ENCODE measurements at regions not wholly inside any gene's neighbourhood (a gene's known extent, or its start where the extent isn't known, plus 50 kb on each side); places are given as distances from the start of the nearest gene placed in this dataset.

DNA sequence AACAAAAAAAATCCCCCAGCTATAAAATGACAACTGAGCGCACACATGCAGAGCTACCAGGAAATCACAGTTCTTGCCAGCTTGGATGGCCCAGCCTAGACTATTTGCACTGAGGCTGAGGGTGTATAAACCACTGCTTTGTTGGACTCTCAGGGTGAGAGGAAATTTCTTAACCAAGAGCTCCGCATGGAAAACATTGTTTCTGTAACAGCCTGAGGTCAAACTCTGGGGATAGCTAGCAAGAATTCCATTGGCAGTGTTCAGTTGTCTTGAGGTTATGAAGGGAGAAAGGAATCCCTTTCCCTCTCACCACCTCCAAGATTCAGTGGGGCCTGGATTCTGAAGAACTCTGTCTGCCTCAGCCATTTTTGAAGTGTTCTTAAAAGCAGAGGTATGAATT is 360.0 kb downstream of the OSTF1 start:
- Histone ChIP-seq H3K4me2 (no peak overlapping the region), H3K27ac (no peak overlapping the region), H3K4me3 (no peak overlapping the region), H3K4me1 (no peaks in the 10 kb centered on the region), H3K9me3 (no peaks in the 10 kb centered on the region)
- ChIA-PET POLR2A (no interaction called here), CTCF (no interaction called here)
- 24% methylated on average over 2 of the region's 2 CpGs for WGBS (ENCODE audit: missing lambda C conversion rate)
- TF ChIP-seq MYC (IDR thresholded peaks at IDR 0.05; ENCODE audit: borderline replicate concordance, low read length) (no peak), JUN (IDR thresholded peaks at IDR 0.05) (no peak), GATA3 (IDR thresholded peaks at IDR 0.05; ENCODE audit: borderline replicate concordance) (no peak), CHD2 (IDR thresholded peaks at IDR 0.05; ENCODE audit: low read length, partially characterized antibody) (no peak), ZFP36 (IDR thresholded peaks at IDR 0.05; ENCODE audit: borderline replicate concordance, partially characterized antibody) (no peak)
- TF ChIP-seq, protein P1, sequence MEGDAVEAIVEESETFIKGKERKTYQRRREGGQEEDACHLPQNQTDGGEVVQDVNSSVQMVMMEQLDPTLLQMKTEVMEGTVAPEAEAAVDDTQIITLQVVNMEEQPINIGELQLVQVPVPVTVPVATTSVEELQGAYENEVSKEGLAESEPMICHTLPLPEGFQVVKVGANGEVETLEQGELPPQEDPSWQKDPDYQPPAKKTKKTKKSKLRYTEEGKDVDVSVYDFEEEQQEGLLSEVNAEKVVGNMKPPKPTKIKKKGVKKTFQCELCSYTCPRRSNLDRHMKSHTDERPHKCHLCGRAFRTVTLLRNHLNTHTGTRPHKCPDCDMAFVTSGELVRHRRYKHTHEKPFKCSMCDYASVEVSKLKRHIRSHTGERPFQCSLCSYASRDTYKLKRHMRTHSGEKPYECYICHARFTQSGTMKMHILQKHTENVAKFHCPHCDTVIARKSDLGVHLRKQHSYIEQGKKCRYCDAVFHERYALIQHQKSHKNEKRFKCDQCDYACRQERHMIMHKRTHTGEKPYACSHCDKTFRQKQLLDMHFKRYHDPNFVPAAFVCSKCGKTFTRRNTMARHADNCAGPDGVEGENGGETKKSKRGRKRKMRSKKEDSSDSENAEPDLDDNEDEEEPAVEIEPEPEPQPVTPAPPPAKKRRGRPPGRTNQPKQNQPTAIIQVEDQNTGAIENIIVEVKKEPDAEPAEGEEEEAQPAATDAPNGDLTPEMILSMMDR (IDR thresholded peaks at IDR 0.05), result no peak
- FAIRE-seq (no peak), ATAC-seq (no peak), DNase-seq (ENCODE audit: low read depth in 1 of 2, low spot score in 1 of 2) (no peak)

DNA sequence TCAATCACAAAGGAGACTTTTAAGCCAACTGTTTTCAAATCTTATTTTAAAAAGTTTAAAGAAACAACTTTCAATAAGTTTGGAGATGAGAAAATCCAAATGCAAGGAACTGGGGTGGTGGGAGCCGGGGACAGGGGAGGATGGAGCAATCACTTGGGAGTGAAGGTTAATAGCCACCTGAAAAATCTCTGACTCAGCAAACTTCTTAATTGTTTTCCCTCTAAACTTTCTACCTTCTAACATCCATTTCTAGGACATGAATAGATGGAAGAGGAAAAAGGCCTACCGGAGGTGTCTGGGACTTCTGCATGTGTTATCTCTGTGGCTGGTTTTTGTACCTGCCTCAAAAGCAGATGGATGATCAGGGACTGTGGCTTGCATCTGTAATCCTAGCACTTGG is 360.6 kb downstream of the OSTF1 start:
- Histone ChIP-seq H3K4me3 (no peak overlapping the region), H3K9me3 (no peaks in the 10 kb centered on the region), H3K4me2 (no peak overlapping the region), H3K27ac (no peak overlapping the region), H3K4me1 (no peaks in the 10 kb centered on the region)
- CTCF ChIA-PET, result interaction anchor here (1.3 kb wide), 1 partner anchor 19 kb away, joined by 4 read pairs; no protein-coding TSS in a partner anchor
- ATAC-seq (no peak), DNase-seq (ENCODE audit: low read depth in 1 of 2, low spot score in 1 of 2) (no peak), FAIRE-seq (no peak)
- WGBS (ENCODE audit: missing lambda C conversion rate), result 12% methylated on average over 2 of the region's 2 CpGs
- TF ChIP-seq MAFK (IDR thresholded peaks at IDR 0.05; ENCODE audit: partially characterized antibody), result peak; percentile 60
- TF ChIP-seq, protein P2, sequence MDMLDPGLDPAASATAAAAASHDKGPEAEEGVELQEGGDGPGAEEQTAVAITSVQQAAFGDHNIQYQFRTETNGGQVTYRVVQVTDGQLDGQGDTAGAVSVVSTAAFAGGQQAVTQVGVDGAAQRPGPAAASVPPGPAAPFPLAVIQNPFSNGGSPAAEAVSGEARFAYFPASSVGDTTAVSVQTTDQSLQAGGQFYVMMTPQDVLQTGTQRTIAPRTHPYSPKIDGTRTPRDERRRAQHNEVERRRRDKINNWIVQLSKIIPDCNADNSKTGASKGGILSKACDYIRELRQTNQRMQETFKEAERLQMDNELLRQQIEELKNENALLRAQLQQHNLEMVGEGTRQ (IDR thresholded peaks at IDR 0.05), result no peak
- TF ChIP-seq RNF2 (IDR thresholded peaks at IDR 0.05; ENCODE audit: borderline replicate concordance, low read depth), result no peak
- TF ChIP-seq POLR2AphosphoS2 (conservative IDR thresholded peaks at IDR 0.05; ENCODE audit: low read length), result no peak
- no peak for TF ChIP-seq MYC (IDR thresholded peaks at IDR 0.05; ENCODE audit: borderline replicate concordance, low read length)
- POLR2A ChIA-PET, result no interaction called here

DNA sequence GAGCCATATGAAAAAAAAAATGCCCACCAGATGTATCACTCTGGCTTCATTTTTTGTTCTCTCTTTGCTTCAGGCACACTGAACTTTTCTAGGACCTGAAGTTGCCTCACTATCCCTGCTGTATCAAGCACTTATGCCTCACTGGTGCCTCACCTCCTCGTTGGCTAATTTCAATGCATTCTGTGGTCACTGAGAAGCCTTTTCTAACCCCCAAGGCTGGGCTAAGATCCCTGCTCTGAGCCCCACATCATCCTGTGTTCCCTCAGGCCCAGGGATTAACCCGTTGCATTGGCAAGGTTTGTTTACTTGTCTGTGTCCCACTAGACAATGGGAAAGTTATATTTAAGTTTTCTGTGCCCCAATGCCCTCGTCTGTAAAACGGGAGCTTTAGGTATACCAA is 362.7 kb downstream of the OSTF1 start:
- WGBS (ENCODE audit: missing lambda C conversion rate), result 3% methylated on average over 4 of the region's 4 CpGs
- ATAC-seq (no peak), DNase-seq (ENCODE audit: low read depth in 1 of 2, low spot score in 1 of 2) (no peak), FAIRE-seq (no peak)
- POLR2A ChIA-PET, result no interaction called here
- TF ChIP-seq FOXS1 (CRISPR knock-in tag; IDR thresholded peaks at IDR 0.05), result no peak
- TF ChIP-seq, protein P3, sequence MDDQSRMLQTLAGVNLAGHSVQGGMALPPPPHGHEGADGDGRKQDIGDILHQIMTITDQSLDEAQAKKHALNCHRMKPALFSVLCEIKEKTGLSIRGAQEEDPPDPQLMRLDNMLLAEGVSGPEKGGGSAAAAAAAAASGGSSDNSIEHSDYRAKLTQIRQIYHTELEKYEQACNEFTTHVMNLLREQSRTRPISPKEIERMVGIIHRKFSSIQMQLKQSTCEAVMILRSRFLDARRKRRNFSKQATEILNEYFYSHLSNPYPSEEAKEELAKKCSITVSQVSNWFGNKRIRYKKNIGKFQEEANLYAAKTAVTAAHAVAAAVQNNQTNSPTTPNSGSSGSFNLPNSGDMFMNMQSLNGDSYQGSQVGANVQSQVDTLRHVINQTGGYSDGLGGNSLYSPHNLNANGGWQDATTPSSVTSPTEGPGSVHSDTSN (IDR thresholded peaks at IDR 0.05), result no peak
- no peak for TF ChIP-seq POLR2A (IDR thresholded peaks at IDR 0.05; ENCODE audit: low read length)
- TF ChIP-seq, protein P1 (IDR thresholded peaks at IDR 0.05), result no peak
- no peak for TF ChIP-seq KDM1A (IDR thresholded peaks at IDR 0.05; ENCODE audit: low read depth)
- no peaks in the 10 kb centered on the region for H3K9me3 ChIP-seq
- H3K4me1 ChIP-seq, result no peaks in the 10 kb centered on the region
- H3K4me2 ChIP-seq, result no peak overlapping the region
- H3K4me3 ChIP-seq, result no peak overlapping the region
- H3K27ac ChIP-seq, result no peak overlapping the region
- CTCF ChIA-PET, result interaction anchor here (0.6 kb wide), 1 partner anchor 395 kb away, joined by 7 read pairs; no protein-coding TSS in a partner anchor

DNA sequence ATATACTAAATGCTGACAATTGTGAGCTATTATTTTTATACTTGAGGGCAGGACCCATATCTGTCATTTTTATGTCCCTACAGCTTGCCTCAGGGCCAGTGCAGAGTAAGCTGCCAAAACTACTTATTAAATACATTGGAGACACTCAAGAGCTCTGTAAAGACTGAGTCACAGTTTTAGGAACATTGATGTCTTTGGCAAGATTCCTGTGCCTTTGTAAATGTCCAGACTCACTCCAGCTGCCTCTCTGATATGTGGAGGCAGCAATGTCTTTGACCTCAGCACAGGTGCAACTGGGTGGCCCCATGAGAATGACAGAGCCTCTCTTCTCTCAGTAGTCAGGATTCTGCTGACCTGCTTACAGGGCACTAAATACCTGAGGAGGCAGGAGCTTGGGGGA is 363.2 kb downstream of the OSTF1 start:
- ChIA-PET CTCF (interaction anchor here (0.6 kb wide), 1 partner anchor 395 kb away, joined by 7 read pairs; no protein-coding TSS in a partner anchor), POLR2A (no interaction called here)
- TF ChIP-seq HOXA7 (CRISPR knock-in tag; IDR thresholded peaks at IDR 0.05) (no peak), SMC3 (IDR thresholded peaks at IDR 0.05) (no peak), GATA3 (IDR thresholded peaks at IDR 0.05; ENCODE audit: borderline replicate concordance) (no peak), CHD2 (IDR thresholded peaks at IDR 0.05; ENCODE audit: low read length, partially characterized antibody) (no peak), ZNF302 (CRISPR knock-in tag; IDR thresholded peaks at IDR 0.05) (no peak)
- H3K4me3 ChIP-seq, result no peak overlapping the region
- H3K4me2 ChIP-seq, result no peak overlapping the region
- ATAC-seq (no peak), DNase-seq (ENCODE audit: low read depth in 1 of 2, low spot score in 1 of 2) (no peak), FAIRE-seq (no peak)
- H3K4me1 ChIP-seq, result no peaks in the 10 kb centered on the region
- H3K9me3 ChIP-seq, result no peaks in the 10 kb centered on the region
- no peak overlapping the region for H3K27ac ChIP-seq
